ENCODE measurements at regions not wholly inside any gene's neighbourhood (a gene's known extent, or its start where the extent isn't known, plus 50 kb on each side); places are given as distances from the start of the nearest gene placed in this dataset.

- no peaks in the 10 kb centered on the region for H3K4me1 Mint-ChIP-seq (ENCODE audit: unreplicated experiment)
Observed at GRCh38 chr1:222026280-222026679, 284.4 kb upstream of the DUSP10 start.

GRCh38 chr1:222023025-222023424 is 281.1 kb upstream of the DUSP10 start:
- TF ChIP-seq CTCF (conservative IDR thresholded peaks at IDR 0.05), result no peak
- Mint-ChIP-seq H3K27me3 (peaks cover 3% of the 10 kb centered on the region), H3K9me3 (peaks cover 5% of the 10 kb centered on the region), H3K4me3 (no peak overlapping the region), H3K27ac (no peak overlapping the region), H3K4me1 (ENCODE audit: unreplicated experiment) (no peaks in the 10 kb centered on the region), H3K36me3 (no peaks in the 10 kb centered on the region)
- no peak for DNase-seq (ENCODE audit: extremely low spot score, unreplicated experiment)

More at GRCh38 chr1:222026280-222026679, 284.4 kb upstream of the DUSP10 start:
- no peak overlapping the region for H3K27ac Mint-ChIP-seq
- H3K36me3 Mint-ChIP-seq, result no peaks in the 10 kb centered on the region
- peaks cover 3% of the 10 kb centered on the region for H3K27me3 Mint-ChIP-seq
- H3K9me3 Mint-ChIP-seq, result peaks cover 5% of the 10 kb centered on the region
- H3K4me3 Mint-ChIP-seq, result no peak overlapping the region
- no peak for DNase-seq (ENCODE audit: extremely low spot score, unreplicated experiment)
- TF ChIP-seq CTCF (conservative IDR thresholded peaks at IDR 0.05), result no peak

DNA sequence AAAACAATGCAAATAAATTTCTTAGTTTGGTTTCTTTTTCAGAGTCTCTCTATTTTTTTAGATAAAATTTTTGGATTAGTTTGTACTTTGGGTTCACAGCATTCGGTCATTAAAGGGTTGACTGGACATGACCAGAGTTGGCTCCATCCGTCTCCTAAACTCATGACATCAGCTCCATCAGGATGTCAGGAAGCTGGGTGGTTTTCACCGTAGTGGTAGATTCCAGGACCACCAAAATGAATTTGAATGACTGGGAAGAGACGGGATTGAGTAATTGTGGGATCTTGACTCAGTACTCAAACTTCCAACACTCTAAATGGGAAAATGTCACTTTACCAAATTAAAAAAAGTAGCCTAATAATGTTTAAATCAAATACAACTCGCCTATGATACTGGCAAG is 279.2 kb upstream of the DUSP10 start:
- no peak overlapping the region for H3K4me3 Mint-ChIP-seq
- H3K27me3 Mint-ChIP-seq, result no peaks in the 10 kb centered on the region
- no peaks in the 10 kb centered on the region for H3K36me3 Mint-ChIP-seq
- H3K4me1 Mint-ChIP-seq (ENCODE audit: unreplicated experiment), result no peaks in the 10 kb centered on the region
- H3K9me3 Mint-ChIP-seq, result peaks cover 5% of the 10 kb centered on the region
- no peak for DNase-seq (ENCODE audit: extremely low spot score, unreplicated experiment)
- no peak overlapping the region for H3K27ac Mint-ChIP-seq
- TF ChIP-seq CTCF (conservative IDR thresholded peaks at IDR 0.05), result no peak

- Mint-ChIP-seq H3K27me3 (no peaks in the 10 kb centered on the region), H3K27ac (no peak overlapping the region)
Observed at GRCh38 chr1:222020553-222020952, 278.7 kb upstream of the DUSP10 start.

DNA sequence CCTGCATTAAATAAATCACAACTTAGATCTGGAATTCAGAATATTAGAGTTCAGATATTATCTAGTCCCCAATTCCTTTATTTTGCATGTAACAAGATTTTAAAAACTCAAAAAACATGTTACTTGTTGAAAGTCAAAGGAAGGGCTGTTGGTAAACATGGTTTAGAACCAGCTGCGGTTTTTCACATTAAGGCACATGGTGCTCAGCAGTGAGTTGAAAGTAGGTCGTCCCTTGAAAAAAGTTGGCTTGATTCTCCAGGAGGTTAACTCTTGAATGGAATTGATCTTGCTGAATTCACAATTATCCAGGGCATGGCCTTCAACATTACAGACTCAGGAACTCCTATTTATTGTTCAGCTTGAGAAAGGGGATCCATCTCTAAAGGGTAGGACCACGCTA is 277.1 kb upstream of the DUSP10 start:
- TF ChIP-seq CTCF (conservative IDR thresholded peaks at IDR 0.05), result no peak
- Mint-ChIP-seq H3K4me3 (no peak overlapping the region), H3K27me3 (no peaks in the 10 kb centered on the region), H3K4me1 (ENCODE audit: unreplicated experiment) (no peaks in the 10 kb centered on the region), H3K36me3 (no peaks in the 10 kb centered on the region), H3K9me3 (peaks cover 5% of the 10 kb centered on the region), H3K27ac (no peak overlapping the region)
- DNase-seq (ENCODE audit: extremely low spot score, unreplicated experiment), result no peak

More at GRCh38 chr1:222020553-222020952, 278.7 kb upstream of the DUSP10 start:
- no peak for DNase-seq (ENCODE audit: extremely low spot score, unreplicated experiment)
- Mint-ChIP-seq H3K36me3 (no peaks in the 10 kb centered on the region), H3K9me3 (peaks cover 5% of the 10 kb centered on the region), H3K4me3 (no peak overlapping the region), H3K4me1 (ENCODE audit: unreplicated experiment) (no peaks in the 10 kb centered on the region)
- TF ChIP-seq CTCF (conservative IDR thresholded peaks at IDR 0.05), result no peak

DNA sequence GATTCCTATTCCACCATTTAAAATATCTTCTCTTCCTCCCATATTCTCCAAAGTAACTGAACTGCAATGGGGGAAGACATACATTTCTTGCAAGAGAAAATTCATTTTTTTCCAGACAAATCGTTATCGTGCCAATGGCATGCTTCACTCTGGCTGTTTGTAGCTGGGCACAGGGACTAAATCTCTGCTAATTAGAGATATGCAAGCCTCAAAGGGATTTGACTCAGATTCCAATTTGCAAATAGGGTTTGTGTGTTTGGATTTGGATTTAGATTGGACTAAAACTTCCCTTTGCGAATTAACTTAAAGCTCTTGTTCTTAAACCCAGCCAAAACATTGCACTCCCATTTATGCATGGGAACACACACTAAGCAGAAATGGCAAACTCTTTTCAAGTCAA is 276.2 kb upstream of the DUSP10 start:
- Mint-ChIP-seq H3K9me3 (peaks cover 5% of the 10 kb centered on the region), H3K4me3 (no peak overlapping the region), H3K27ac (no peak overlapping the region), H3K36me3 (no peaks in the 10 kb centered on the region), H3K4me1 (ENCODE audit: unreplicated experiment) (no peaks in the 10 kb centered on the region), H3K27me3 (no peaks in the 10 kb centered on the region)
- DNase-seq (ENCODE audit: extremely low spot score, unreplicated experiment), result no peak
- no peak for TF ChIP-seq CTCF (conservative IDR thresholded peaks at IDR 0.05)
